GM19239 (cell line): ENCODE measurements at regions not wholly inside any gene's neighbourhood (a gene's known extent, or its start where the extent isn't known, plus 50 kb on each side); places are given as distances from the start of the nearest gene placed in this dataset.
A peak's percentile ranks its signal among the peaks of the same experiment; 100 is the strongest.
"Not testable (repeated sequence)": the region's sequence is repeated elsewhere in the genome, so short reads cannot be mapped to it uniquely, and the experiment has no call there.

ENCODE experiments used
- DNase-seq: peaks from one replicate; pipeline ENCODE4 v3.0.0; 2011; ENCODE audit warnings: low spot score; ENCODE audit not compliant: insufficient read length
- FAIRE-seq: peaks from 2 replicates; lab custom pipeline; 2011; peaks lifted over from hg19 to GRCh38; lab: Jason Lieb, UNC

GRCh38 chr9:97110696-97111095, 71.8 kb upstream of the CTSV start:
- DNase-seq, result no peak

GRCh38 chr9:97109194-97109811, 70.4 kb upstream of the CTSV start:
- FAIRE-seq (peak; percentile 58), DNase-seq (no peak)

More at GRCh38 chr9:97110696-97111095, 71.8 kb upstream of the CTSV start:
- FAIRE-seq, result no peak

GRCh38 chr9:97105220-97105619, 66.3 kb upstream of the CTSV start:
- not testable (repeated sequence) for FAIRE-seq, DNase-seq

GRCh38 chr9:97103613-97104383, 64.9 kb upstream of the CTSV start:
- not testable (repeated sequence) for FAIRE-seq, DNase-seq

GRCh38 chr9:97099540-97099939, 60.6 kb upstream of the CTSV start:
- not testable (repeated sequence) for DNase-seq, FAIRE-seq

- FAIRE-seq (no peak), DNase-seq (no peak)
Observed at GRCh38 chr9:97096793-97097192, 57.9 kb upstream of the CTSV start.

- FAIRE-seq, DNase-seq: not testable (repeated sequence)
Observed at GRCh38 chr9:97089361-97089760, 50.4 kb upstream of the CTSV start.
